ENCODE measurements at regions not wholly inside any gene's neighbourhood (a gene's known extent, or its start where the extent isn't known, plus 50 kb on each side); places are given as distances from the start of the nearest gene placed in this dataset.
"Not testable (repeated sequence)": the region's sequence is repeated elsewhere in the genome, so short reads cannot be mapped to it uniquely, and the experiment has no call there.

- DNase-seq: no peak
These were observed 50.5 kb upstream of the PARP4 start for GRCh38 chr13:24563087-24563486.

GRCh38 chr13:24563971-24564370 lies 51.4 kb upstream of the PARP4 start:
- DNase-seq: not testable (repeated sequence)

- no peak for DNase-seq
These were observed 52.3 kb upstream of the PARP4 start for GRCh38 chr13:24564881-24565280.

- not testable (repeated sequence) for DNase-seq
These were observed 55.0 kb upstream of the PARP4 start for GRCh38 chr13:24567593-24567992.

- peak in 1 of 4 experiments; percentile 9 for DNase-seq
These were observed 62.3 kb upstream of the PARP4 start for GRCh38 chr13:24574847-24575246.

- DNase-seq: peak; percentile 11 to 21 (median 18)
These were observed 67.7 kb upstream of the PARP4 start for GRCh38 chr13:24580315-24580714.

GRCh38 chr13:24581578-24581977 lies 69.0 kb upstream of the PARP4 start:
- not testable (repeated sequence) for DNase-seq

GRCh38 chr13:24591697-24592096 lies 79.1 kb upstream of the PARP4 start:
- not testable (repeated sequence) for DNase-seq

GRCh38 chr13:24597906-24598670 lies 82.1 kb upstream of the ATP12A start:
- DNase-seq: not testable (repeated sequence)

GRCh38 chr13:24599019-24599791 lies 81.0 kb upstream of the ATP12A start:
- not testable (repeated sequence) for DNase-seq

GRCh38 chr13:24605923-24606372 lies 74.3 kb upstream of the ATP12A start:
- DNase-seq: peak; percentile 7 to 57 (median 32)

- no peak for DNase-seq
These were observed 73.6 kb upstream of the ATP12A start for GRCh38 chr13:24606486-24607170.

GRCh38 chr13:24610956-24611355 lies 69.3 kb upstream of the ATP12A start:
- no peak for DNase-seq

- DNase-seq: no peak
These were observed 67.5 kb upstream of the ATP12A start for GRCh38 chr13:24612726-24613125.

- no peak for DNase-seq
These were observed 67.1 kb upstream of the ATP12A start for GRCh38 chr13:24613128-24613527.

GRCh38 chr13:24613755-24614154 lies 66.5 kb upstream of the ATP12A start:
- no peak for DNase-seq

- DNase-seq: no peak
These were observed 65.7 kb upstream of the ATP12A start for GRCh38 chr13:24614306-24615080.

- no peak for DNase-seq
These were observed 65.1 kb upstream of the ATP12A start for GRCh38 chr13:24615114-24615513.

- no peak for DNase-seq
These were observed 64.2 kb upstream of the ATP12A start for GRCh38 chr13:24615911-24616472.

GRCh38 chr13:24616514-24616913 lies 63.7 kb upstream of the ATP12A start:
- no peak for DNase-seq

- no peak for DNase-seq
These were observed 62.8 kb upstream of the ATP12A start for GRCh38 chr13:24617256-24618010.
